C4-2B (cell line): ENCODE measurements at regions not wholly inside any gene's neighbourhood (a gene's known extent, or its start where the extent isn't known, plus 50 kb on each side); places are given as distances from the start of the nearest gene placed in this dataset.

Source experiments
- H3K27ac ChIP-seq: fragments of 450-650 bp; 2 replicates; pipeline ENCODE4 v1.5.1; 2017
- ZFX ChIP-seq: fragments of 450-650 bp; IDR thresholded peaks from 2 replicates; pipeline ENCODE4 v1.6.1; 2017
- TF ChIP-seq, protein P1 (sequence below): fragments of 450-650 bp; conservative IDR thresholded peaks from 2 replicates; pipeline ENCODE4 v1.5.1; 2017; ENCODE audit warnings: mild to moderate bottlenecking

- no peak overlapping the region for H3K27ac ChIP-seq
- TF ChIP-seq, protein P1, sequence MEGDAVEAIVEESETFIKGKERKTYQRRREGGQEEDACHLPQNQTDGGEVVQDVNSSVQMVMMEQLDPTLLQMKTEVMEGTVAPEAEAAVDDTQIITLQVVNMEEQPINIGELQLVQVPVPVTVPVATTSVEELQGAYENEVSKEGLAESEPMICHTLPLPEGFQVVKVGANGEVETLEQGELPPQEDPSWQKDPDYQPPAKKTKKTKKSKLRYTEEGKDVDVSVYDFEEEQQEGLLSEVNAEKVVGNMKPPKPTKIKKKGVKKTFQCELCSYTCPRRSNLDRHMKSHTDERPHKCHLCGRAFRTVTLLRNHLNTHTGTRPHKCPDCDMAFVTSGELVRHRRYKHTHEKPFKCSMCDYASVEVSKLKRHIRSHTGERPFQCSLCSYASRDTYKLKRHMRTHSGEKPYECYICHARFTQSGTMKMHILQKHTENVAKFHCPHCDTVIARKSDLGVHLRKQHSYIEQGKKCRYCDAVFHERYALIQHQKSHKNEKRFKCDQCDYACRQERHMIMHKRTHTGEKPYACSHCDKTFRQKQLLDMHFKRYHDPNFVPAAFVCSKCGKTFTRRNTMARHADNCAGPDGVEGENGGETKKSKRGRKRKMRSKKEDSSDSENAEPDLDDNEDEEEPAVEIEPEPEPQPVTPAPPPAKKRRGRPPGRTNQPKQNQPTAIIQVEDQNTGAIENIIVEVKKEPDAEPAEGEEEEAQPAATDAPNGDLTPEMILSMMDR = no peak
- TF ChIP-seq ZFX = no peak
These were observed 309.5 kb upstream of the PODXL start for GRCh38 chr7:131865911-131866310.

DNA sequence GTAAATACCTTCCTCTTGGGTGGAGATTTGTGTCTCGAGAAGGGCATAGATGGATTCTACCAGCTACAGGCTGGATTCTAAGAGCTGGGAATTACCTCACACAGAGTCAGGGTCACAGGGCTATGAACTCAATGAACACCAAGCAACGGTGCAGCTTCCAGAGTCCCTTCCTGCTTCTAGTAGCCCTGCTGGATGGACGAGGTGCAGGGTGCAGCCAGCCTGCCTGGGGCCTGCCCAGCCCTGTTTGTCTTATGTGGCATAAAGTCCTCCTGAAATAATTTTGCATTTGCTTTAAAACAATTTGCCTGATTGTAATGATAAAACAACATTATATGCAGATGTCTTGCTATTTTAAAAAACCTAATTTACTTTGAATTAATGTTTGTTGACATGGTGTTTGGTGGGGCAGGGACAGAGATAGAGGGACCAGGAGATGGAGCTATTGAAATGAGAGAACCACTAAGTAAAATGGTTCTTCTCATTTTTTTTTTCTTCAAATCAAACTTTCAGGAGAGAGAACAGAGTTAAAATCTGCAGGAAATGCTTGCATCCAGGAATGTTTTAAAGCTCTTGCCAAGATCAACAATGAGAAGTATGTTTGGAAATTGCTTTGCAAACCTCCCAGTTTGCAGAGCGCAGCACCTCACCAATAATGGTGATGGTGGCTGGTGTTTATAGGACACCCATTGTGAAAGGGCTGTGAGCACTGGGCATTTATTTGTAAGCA is 305.4 kb upstream of the PODXL start:
- no peak overlapping the region for H3K27ac ChIP-seq
- TF ChIP-seq ZFX = no peak
- TF ChIP-seq, protein P1 = peak; percentile 17

GRCh38 chr7:131859147-131859821 is 302.9 kb upstream of the PODXL start:
- H3K27ac ChIP-seq = no peak overlapping the region
- TF ChIP-seq, protein P1 = peak; percentile 98
- no peak for TF ChIP-seq ZFX

DNA sequence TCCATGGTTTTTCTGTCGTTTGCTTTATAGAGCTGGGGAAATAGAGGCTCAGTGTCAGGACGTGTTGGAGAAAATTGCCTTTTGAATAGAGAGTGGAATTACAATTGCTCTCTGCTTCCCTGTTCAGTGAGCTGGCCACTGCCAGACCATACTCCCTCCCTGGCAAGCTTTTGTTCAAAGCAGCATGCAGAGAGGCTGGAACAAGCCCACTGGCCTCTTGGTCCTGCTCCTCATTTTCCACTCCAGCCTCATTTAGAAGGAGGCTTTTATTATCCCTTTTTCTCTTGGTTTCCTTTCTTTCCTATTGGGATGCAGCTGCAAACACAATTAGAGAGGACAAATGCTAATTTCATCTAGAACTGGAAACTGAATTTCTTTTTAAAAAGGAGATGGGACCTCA is 302.2 kb upstream of the PODXL start:
- no peak overlapping the region for H3K27ac ChIP-seq
- TF ChIP-seq, protein P1 = no peak
- TF ChIP-seq ZFX = no peak

DNA sequence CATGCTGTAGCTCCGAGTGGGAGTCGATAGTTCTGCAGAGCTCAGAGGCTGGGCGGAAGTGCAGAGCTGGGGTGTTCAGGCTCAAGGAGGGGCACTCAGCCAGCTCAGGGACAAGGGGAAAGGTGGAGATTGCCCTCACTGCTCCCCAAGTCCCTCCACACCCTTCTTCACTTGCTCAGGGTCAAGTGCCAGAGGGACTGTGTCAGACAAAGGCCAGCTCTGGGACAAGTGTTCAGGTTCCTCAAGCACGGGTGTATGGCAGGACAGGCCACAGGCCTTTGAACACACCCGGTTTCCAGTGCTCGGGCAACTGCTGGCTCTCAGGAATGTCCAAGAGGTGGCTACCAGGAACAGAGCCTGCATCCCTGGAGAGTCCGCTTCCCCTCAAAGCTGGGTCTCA is 293.0 kb upstream of the PODXL start:
- no peak overlapping the region for H3K27ac ChIP-seq
- no peak for TF ChIP-seq ZFX
- TF ChIP-seq, protein P1 = no peak

GRCh38 chr7:131848033-131848432 is 291.6 kb upstream of the PODXL start:
- no peak overlapping the region for H3K27ac ChIP-seq
- TF ChIP-seq, protein P1 = no peak
- no peak for TF ChIP-seq ZFX

- TF ChIP-seq, protein P1 = no peak
- TF ChIP-seq ZFX = no peak
- H3K27ac ChIP-seq = no peak overlapping the region
These were observed 289.3 kb upstream of the PODXL start for GRCh38 chr7:131845573-131846314.
